Midbrain (tissue), 1 donor: ENCODE measurements at regions not wholly inside any gene's neighbourhood (a gene's known extent, or its start where the extent isn't known, plus 50 kb on each side); places are given as distances from the start of the nearest gene placed in this dataset.
A peak's percentile ranks its signal among the peaks of the same experiment; 100 is the strongest.
"Not testable (repeated sequence)": the region's sequence is repeated elsewhere in the genome, so short reads cannot be mapped to it uniquely, and the experiment has no call there.

Experiments used
- DNase-seq: peaks from one replicate; lab custom pipeline; 2025; lab: John Stamatoyannopoulos, UW

- DNase-seq = no peak
Measured at GRCh38 chr6:2378046-2378657, 132.7 kb upstream of the GMDS start.

- no peak for DNase-seq
Measured at GRCh38 chr6:2376429-2377355, 131.3 kb upstream of the GMDS start.

- DNase-seq = no peak
Measured at GRCh38 chr6:2375443-2375842, 130.0 kb upstream of the GMDS start.

- DNase-seq = no peak
Measured at GRCh38 chr6:2369606-2370005, 124.2 kb upstream of the GMDS start.

- DNase-seq = no peak
Measured at GRCh38 chr6:2363211-2363610, 117.8 kb upstream of the GMDS start.

GRCh38 chr6:2361195-2361594, 115.8 kb upstream of the GMDS start:
- DNase-seq = no peak

GRCh38 chr6:2360716-2361115, 115.3 kb upstream of the GMDS start:
- DNase-seq = no peak

- no peak for DNase-seq
Measured at GRCh38 chr6:2360126-2360525, 114.7 kb upstream of the GMDS start.

GRCh38 chr6:2355150-2355549, 109.7 kb upstream of the GMDS start:
- DNase-seq = no peak

- DNase-seq = no peak
Measured at GRCh38 chr6:2354138-2354491, 108.7 kb upstream of the GMDS start.

- peak; percentile 65 for DNase-seq
Measured at GRCh38 chr6:2353412-2354137, 108.2 kb upstream of the GMDS start.

GRCh38 chr6:2351807-2352431, 106.5 kb upstream of the GMDS start:
- DNase-seq = no peak

- DNase-seq = no peak
Measured at GRCh38 chr6:2351090-2351489, 105.7 kb upstream of the GMDS start.

GRCh38 chr6:2346078-2346477, 100.7 kb upstream of the GMDS start:
- no peak for DNase-seq

- no peak for DNase-seq
Measured at GRCh38 chr6:2344319-2344905, 99.0 kb upstream of the GMDS start.

GRCh38 chr6:2327591-2327990, 82.2 kb upstream of the GMDS start:
- DNase-seq = no peak

- no peak for DNase-seq
Measured at GRCh38 chr6:2324166-2324953, 79.0 kb upstream of the GMDS start.

- DNase-seq = not testable (repeated sequence)
Measured at GRCh38 chr6:2317498-2317897, 72.1 kb upstream of the GMDS start.

GRCh38 chr6:2314641-2315040, 69.2 kb upstream of the GMDS start:
- DNase-seq = no peak

GRCh38 chr6:2310042-2310441, 64.6 kb upstream of the GMDS start:
- no peak for DNase-seq

GRCh38 chr6:2309122-2309521, 63.7 kb upstream of the GMDS start:
- no peak for DNase-seq
